Testis (tissue), 2 donors: ENCODE measurements at regions not wholly inside any gene's neighbourhood (a gene's known extent, or its start where the extent isn't known, plus 50 kb on each side); places are given as distances from the start of the nearest gene placed in this dataset.

Source experiments
- POLR2A ChIP-seq: fragments of 450-650 bp; IDR thresholded peaks from one replicate; pipeline ENCODE4 v1.6.1; 2017; ENCODE audit warnings: antibody characterized with exemption, mild to moderate bottlenecking, moderate library complexity
- TF ChIP-seq, protein P1 (sequence below), 3 experiments: fragments of 450-650 bp in 2 of 3; fragments of 200-600 bp in 1 of 3; sonication (generic) in 1 of 3; IDR thresholded peaks; one replicate each; pipeline ENCODE4 v1.5.1; 2016 to 2019; ENCODE audit warnings: antibody characterized with exemption in 3 of 3, mild to moderate bottlenecking in 2 of 3, moderate library complexity in 1 of 3

GRCh38 chr2:8279506-8279905 is 402.4 kb upstream of the ID2 start:
- TF ChIP-seq, protein P1, sequence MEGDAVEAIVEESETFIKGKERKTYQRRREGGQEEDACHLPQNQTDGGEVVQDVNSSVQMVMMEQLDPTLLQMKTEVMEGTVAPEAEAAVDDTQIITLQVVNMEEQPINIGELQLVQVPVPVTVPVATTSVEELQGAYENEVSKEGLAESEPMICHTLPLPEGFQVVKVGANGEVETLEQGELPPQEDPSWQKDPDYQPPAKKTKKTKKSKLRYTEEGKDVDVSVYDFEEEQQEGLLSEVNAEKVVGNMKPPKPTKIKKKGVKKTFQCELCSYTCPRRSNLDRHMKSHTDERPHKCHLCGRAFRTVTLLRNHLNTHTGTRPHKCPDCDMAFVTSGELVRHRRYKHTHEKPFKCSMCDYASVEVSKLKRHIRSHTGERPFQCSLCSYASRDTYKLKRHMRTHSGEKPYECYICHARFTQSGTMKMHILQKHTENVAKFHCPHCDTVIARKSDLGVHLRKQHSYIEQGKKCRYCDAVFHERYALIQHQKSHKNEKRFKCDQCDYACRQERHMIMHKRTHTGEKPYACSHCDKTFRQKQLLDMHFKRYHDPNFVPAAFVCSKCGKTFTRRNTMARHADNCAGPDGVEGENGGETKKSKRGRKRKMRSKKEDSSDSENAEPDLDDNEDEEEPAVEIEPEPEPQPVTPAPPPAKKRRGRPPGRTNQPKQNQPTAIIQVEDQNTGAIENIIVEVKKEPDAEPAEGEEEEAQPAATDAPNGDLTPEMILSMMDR (IDR thresholded peaks at IDR 0.05), result no peak
- no peak for TF ChIP-seq POLR2A
